Choroid plexus epithelial cell (primary cell): ENCODE measurements at regions not wholly inside any gene's neighbourhood (a gene's known extent, or its start where the extent isn't known, plus 50 kb on each side); places are given as distances from the start of the nearest gene placed in this dataset.
"Not testable (repeated sequence)": the region's sequence is repeated elsewhere in the genome, so short reads cannot be mapped to it uniquely, and the experiment has no call there.

Experiments used
- DNase-seq: peaks from one replicate; pipeline ENCODE4 v3.0.0-alpha.2; 2010; ENCODE audit warnings: low read depth
- H3K4me3 ChIP-seq: 2 replicates; pipeline ENCODE4 v1.5.1; 2011; ENCODE audit warnings: low read depth, mild to moderate bottlenecking, control low read depth, low read length, moderate library complexity
- CTCF ChIP-seq: conservative IDR thresholded peaks from 2 replicates; pipeline ENCODE4 v1.5.1; 2011; ENCODE audit warnings: low read depth, mild to moderate bottlenecking, control low read depth, inconsistent platforms, low read length, moderate library complexity

- no peak overlapping the region for H3K4me3 ChIP-seq
- no peak for DNase-seq
- TF ChIP-seq CTCF = no peak
Measured at GRCh38 chr14:52175982-52176502, 91.5 kb upstream of the PTGDR start.

GRCh38 chr14:52171932-52172331, 95.6 kb upstream of the PTGDR start:
- DNase-seq = peak; percentile 11
- not testable (repeated sequence) for H3K4me3 ChIP-seq

DNA sequence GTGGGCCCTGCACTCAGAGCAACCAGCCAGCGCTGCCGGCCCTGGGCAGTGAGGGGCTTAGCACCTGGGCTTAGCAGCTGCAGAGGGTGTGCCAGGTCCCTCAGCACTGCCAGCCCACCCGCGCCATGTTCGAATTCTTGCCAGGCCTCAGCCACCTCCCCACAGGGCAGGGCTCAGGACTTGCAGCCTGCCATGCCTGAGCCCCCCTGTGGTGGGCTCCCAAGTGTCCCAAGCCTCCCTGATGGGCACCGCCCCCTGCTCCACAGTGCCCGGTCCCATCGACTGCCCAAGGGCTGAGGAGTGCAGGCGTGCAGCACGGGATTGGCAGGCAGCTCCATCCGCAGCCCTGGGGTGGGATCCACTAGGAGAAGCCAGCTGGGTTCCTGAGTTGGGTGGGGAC, 98.0 kb upstream of the NID2 start:
- no peak for DNase-seq
- no peak for TF ChIP-seq CTCF
- H3K4me3 ChIP-seq = no peak overlapping the region

DNA sequence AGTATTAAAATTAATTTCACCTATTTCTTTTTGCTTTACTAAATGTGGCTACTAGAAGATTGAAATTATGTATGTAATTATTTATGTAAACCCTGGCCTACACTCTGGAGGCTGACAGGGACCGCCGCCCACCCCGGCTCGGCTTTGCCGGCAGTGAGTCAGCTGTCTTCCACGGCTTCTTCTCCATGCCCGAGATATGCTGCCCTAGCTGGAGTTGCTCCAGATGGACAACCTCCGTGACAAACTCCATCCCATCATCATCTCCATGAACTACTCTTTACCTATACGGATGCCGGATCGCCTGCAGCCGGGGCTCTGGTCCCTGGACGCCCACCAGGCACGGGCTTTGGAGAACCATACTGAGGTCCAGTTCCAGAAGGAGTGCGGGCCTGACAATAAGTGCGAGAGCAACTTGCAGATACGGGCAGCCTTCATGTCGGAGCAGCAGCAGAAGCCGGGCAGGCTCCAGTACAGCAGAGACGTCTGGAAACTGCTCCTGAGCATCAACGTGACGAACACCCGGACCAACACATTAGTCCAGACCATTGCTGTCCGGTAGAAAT, 86.9 kb upstream of the NID2 start:
- no peak for TF ChIP-seq CTCF
- H3K4me3 ChIP-seq = no peak overlapping the region
- no peak for DNase-seq

DNA sequence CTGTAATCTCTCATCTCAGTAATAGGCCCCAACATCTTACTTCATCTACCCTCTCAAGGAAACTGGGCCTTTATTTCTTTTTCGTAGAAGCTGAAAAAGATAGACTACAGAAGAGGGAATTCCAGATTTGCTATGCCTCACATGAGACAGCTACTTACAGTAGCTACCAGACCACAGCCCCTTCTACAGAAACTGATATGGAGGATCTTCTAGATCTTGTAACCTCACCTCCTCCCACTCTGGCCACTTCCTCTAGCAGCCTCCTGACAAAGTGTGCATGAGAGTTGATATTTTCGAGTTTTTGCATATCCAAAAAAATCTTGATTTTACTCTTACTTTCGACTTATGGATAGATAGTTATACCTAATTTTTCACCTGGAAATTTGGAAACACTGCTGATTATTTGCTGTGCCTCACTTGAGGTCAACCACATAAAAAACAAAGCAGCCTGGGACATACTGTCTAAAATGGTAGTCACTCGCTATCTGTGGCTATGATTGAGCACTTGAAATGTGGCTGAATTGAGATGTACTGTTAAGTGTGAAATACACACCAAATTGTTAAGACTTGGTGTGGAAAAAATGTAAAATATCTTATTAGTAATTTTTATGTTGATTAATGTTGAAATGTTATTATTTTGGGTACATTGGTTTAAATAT, 86.3 kb upstream of the NID2 start:
- no peak for TF ChIP-seq CTCF
- DNase-seq = no peak
- no peak overlapping the region for H3K4me3 ChIP-seq

DNA sequence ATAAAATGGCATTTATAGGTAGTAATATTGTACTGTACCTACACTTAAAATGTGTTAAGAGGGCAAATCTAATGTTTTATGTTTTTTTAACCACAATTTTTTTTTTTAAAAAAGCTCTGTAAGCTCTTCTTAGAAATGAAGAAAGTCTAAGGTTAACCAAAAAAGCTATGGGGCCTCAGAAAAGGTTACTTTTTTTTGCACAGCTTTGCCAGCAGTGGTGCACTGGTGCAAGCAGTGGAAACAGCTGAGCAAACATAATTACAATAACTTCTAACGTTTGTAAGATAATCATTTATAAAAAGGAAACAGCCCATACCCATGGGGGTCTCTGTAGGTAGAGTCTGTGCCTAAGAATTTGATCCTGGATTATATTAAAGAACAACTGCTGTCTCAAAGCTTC, 85.1 kb upstream of the NID2 start:
- no peak for TF ChIP-seq CTCF
- no peak for DNase-seq

DNA sequence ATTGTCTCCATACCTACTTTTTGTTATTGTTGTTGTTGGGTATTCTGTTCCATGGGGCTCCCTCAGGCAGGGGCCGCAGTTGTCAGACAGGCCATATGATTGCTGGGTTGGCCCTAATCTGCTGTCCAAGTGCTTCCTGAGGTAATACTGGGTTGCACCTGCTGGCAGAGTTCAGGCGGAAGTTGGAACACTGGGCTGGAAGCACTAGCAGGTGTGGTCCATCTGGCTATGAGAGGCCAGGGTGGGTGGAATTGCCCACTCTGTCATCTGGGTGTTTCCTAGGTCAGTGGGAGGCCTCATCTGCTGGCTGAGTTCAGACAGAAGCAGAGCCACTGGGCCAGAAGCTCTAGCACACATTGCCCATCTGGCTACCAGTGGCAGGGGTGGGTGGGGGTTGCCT, 81.3 kb upstream of the NID2 start:
- DNase-seq = no peak
- TF ChIP-seq CTCF = no peak

More for the DNA sequence above, 85.1 kb upstream of the NID2 start:
- H3K4me3 ChIP-seq = no peak overlapping the region

More for the DNA sequence above, 81.3 kb upstream of the NID2 start:
- no peak overlapping the region for H3K4me3 ChIP-seq
